Activated T-cell treated with anti-CD3 and anti-CD28 coated beads for 4 hours (primary cell): ENCODE measurements at regions not wholly inside any gene's neighbourhood (a gene's known extent, or its start where the extent isn't known, plus 50 kb on each side); places are given as distances from the start of the nearest gene placed in this dataset.

Experiments used
- DNase-seq: peaks from one replicate; pipeline ENCODE4 v3.0.0-alpha.2; 2020

GRCh38 chr17:73694491-73694890 lies 50.2 kb upstream of the SDK2 start:
- no peak for DNase-seq

DNA sequence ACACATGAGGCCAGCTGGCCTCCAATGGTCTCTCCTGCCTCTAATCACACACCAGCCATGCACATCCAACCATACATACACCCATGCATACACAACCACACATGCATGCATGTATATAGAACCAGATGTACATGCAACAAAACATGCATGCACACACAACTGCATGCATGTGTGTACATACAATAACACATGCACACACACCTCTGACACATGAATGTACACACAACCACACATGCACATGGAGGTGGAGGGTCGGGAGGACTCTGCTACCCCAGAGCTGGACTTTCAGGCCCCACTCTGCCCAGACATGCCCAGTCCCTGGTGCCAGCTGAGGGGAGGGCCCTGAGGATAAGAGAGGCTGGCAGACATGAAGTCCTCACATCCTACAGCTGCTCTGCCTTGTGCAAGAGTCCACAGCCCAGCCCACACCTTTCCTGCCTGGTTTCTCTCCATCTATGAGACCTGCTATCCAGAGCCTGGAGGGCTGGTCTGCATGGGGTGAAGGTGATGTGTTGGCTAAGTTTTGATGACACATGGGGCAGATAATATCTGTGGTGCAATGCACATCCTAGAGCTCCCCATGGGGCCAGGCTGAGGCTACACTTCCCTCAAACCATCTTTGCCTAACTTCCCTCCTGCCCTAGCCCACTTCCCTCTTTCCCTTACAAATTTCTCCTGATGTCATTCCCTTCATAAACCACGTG lies 50.9 kb upstream of the SDK2 start:
- DNase-seq: no peak

DNA sequence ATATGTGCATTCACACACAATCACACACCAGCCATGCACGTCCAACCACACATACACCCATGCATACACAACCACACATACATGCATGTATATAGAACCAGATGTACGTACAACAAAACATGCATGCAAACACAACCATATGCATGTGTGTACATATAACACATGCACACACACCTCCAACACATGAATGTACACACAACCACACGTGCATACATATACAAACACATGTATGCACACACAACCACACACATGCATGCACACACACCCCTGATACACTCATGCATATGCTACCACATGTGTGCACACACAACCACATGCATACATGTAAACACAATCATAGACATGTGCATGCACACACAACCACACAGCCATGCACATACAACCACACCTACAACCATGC lies 52.0 kb upstream of the SDK2 start:
- DNase-seq: no peak

- DNase-seq: no peak
These were observed 53.6 kb upstream of the SDK2 start for GRCh38 chr17:73697872-73698271.

GRCh38 chr17:73698966-73699365 lies 54.7 kb upstream of the SDK2 start:
- DNase-seq: no peak

DNA sequence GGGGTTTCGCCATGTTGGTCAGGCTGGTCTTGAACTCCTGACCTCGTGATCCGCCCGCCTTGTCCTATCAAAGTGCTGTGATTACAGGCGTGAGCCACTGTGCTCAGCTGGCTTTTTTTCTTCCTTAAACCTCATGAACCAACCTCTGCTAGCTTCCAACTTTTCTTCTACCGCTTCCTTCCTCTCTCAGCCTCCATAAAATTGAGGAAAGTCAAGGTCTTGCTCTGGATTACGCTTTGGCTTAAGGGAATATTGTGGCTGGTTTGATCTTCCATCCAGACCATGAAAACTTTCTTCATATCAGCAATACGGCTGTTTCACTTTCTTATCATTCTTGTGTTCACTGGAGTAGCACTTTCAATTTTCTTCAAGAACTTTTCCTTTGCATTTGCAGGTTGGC lies 57.5 kb upstream of the SDK2 start:
- DNase-seq: no peak

GRCh38 chr17:73703192-73703591 lies 58.9 kb upstream of the SDK2 start:
- no peak for DNase-seq

DNA sequence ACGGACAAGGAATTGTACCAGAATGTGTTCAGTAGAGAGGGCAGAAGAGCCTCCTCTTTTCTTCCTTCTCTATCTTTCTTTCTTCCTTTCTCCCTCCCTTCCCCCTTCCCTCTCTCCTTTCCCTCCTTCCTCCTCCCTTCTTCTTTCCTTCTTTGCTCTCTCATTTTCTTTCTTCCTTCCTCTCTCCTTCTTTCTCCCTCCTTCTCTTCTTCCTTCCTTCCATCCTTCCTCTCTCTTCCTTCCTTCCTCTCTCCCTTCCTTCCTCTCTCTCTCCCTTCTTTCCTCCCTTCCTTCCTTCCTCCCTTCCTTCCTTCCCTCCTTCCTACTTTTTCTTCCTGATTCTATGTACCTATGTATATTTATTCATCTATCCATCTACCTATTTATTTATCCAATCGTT lies 59.7 kb upstream of the SDK2 start:
- no peak for DNase-seq

- DNase-seq: no peak
These were observed 61.3 kb upstream of the SDK2 start for GRCh38 chr17:73705594-73705993.

DNA sequence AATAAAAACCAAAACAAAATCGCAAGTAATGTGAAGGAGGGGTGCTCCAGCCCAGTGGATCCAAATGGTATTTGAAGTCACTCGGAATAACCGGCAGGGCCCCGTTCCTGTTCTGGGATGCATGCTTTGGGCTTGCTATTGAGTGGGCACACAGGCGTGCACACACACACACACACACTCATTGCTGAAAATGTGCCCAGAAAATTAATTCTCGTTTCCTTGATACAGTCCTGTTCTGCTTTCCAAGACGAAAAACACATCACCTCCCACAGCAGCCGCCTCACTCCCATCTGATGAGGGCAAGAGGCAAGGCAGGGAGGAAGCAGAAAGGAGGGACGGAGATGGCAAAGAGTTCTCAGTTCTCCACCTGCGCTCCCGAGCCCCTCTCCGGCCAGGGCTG lies 62.2 kb upstream of the SDK2 start:
- no peak for DNase-seq

GRCh38 chr17:73706858-73707257 lies 62.6 kb upstream of the SDK2 start:
- no peak for DNase-seq

GRCh38 chr17:73707358-73707757 lies 63.1 kb upstream of the SDK2 start:
- DNase-seq: no peak

DNA sequence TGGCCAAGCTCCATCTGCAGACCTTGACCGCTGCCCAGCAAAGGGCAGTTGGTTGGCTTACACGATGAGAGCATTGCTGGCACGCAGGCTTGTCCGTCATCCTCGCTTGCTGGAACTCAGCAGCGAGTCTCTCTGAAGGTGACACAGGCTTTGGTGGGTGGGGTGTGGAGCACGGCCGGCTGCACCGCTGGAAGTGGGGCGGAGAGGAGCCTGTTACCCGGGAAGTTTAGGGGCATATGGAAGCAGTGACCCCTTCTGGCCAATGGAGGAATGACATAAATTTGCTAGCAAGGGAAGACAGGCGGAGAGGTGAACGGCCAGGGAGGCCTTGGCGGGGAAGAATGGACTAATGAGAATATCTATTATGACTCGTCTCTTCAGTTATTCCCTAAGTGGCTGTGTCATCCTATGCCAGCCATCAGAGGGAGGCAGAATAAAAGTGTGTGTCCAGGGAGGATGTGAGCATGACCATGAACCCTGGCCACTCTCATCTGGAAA lies 65.9 kb upstream of the SDK2 start:
- peak; percentile 60 for DNase-seq

DNA sequence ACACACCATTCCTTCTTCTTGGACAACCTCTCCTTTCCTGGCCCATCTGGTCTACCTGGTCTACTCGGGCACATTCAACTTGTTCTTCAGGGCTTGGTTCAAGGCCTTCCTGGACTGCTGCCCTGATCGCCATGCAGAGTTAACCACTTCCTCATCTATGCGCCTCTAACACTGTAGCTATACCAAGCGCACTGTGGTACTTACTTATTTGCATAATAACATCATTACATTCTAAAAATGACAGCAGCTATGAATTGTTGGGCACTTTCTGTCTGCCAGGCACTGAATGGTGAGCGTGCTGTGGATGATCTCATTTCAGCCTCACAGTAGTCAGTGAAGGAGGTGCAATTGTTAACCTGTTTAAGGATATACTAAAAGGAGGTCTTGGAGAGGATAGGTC lies 66.9 kb upstream of the SDK2 start:
- no peak for DNase-seq

DNA sequence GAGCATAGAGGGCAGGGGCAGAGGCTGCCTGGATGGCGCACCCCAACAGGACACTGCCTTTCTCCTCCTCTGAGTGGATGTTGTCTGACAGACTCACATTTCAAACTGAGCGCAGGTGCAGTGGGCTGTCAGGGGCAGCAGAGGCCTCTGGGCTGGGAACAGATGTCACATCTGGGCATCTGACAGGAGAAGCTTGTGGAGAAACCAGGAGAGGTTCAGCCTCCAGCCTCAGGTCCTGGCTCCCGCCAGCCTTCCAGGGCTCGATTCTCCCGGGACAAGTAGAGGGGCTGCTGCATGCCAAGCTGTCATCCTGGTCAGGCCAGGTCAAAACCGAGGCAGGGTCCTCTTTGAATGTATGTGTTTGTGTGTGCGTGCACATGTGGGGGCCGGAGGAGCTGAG lies 67.7 kb upstream of the SDK2 start:
- no peak for DNase-seq

- no peak for DNase-seq
These were observed 68.9 kb upstream of the SDK2 start for GRCh38 chr17:73713136-73713535.

- no peak for DNase-seq
These were observed 71.5 kb upstream of the SDK2 start for GRCh38 chr17:73715769-73716168.

DNA sequence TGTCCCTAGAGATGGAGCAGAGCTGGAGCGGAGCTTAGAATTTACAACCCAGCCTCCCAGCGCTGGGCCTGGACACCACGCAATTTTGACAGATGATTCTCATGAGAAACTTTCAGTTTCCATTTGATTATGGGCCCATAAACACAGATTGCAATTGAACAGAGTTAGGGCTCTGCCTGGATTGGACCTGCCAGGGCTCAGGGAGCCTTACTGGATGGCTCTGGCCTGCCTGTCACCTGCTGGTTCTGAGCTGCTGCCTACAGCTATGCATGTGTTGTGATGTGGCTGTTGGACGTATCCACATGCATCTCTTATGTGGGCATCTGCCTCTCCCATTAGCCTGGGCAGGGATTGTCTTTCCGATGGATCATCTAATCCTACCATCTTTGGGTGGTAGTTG lies 73.4 kb upstream of the SDK2 start:
- no peak for DNase-seq

DNA sequence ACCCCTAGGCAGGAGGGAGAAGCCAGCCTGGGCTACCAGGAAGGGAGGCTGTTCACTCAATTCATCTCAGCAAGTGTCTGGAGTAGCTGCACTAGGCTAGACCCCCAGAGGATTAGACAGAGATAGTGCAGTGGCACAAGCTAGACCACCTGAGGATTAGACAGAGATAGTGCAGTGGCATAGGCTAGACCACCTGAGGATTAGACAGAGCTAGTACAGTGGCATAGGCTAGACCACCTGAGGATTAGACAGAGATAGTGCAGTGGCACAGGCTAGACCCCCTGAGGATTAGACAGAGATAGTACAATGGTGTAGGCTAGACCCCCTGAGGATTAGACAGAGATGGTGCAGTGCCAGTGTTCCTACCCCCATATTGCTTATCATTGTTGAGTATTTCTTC lies 74.1 kb upstream of the SDK2 start:
- DNase-seq: no peak

DNA sequence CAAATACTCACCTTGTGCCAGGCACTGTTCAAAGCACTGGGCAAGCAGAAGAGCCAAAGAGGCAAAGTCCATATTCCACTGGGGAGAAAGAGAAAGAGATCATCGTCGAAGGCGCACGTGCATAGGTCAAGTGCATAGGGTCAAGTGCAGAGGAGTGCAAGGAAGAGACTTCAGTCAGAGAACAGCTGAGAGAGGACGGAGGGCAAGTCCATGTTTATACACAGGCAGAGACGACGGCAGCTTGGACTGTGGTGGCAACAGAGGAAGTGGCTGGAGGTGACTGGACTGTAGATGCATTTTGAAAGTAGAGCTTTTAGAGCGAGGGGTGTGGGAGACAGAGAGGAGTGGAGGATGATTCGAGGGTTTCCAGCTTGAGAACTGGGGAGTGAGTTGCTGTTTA lies 74.7 kb upstream of the SDK2 start:
- no peak for DNase-seq

DNA sequence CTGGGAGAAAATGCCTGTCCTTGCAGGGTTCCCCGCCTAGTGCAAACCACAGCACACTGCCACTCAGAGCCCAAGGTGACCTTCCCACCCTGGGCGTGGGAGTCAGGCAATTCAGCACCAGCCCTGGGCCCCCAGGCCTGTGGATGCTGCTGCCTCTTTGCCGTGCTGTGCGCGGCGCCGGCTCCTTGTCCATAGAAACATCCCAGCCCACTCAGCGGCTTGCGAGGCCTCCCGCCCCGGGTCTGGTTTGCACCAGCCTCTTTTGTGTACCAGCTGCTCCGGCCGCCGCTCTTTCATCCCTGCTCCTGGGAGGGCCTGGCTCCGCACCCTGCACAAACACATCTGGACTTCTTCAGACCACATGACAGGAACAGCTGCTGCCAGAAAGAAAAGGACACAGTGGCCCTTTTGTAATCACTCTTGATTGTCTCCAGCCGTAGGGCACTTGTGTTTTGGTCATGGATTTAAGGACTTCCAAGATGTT lies 75.4 kb upstream of the SDK2 start:
- no peak for DNase-seq

DNA sequence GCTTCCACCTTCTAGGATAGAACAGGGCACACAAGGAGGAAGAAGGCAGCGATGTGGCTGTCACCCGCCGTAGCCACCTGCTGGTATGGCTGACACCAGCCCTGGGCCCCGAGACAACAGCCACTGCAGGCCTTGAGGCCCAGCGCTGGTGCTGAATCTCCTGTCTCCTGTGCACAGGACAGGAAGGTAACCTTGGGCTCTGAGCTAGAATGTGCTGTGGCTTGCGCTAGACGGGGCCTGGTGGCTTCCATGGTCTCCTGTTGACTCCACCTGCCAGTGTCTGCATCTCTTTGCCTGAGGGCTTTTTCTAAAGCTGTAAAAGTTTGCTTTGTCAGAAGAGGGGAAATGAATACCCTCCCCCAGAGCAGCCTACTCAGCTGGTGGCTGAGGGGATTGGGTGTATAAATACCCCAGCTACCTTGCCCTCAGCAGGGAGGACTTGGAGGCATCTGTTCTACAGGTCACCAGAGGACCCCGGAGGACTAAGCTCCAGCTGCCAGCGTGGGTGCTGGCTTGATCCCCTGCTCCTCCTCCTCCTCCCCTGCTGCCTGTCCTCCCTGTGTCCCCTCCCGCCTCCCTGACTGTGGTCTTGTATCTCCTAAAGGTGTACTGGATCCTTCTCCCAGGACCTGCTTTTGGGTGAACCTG lies 76.1 kb upstream of the SDK2 start:
- no peak for DNase-seq

DNA sequence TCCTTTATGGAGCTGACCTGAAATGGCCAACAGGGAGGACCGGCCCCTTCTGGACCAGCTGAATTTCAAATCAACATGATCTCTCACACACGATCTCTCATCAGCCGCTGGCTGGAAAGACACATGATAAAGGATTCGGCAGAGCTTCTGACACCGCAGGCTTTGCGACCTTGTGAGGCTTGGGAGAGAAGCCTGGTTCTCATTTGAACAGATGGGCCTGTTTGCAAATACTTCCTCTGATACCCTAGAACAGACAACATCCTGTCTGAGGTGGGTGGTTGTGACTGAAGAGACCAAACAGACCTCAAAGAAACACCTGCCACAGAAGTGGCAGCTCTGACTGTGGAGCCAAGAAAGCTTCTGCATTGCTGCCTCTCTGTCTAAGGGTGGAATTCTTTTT lies 77.9 kb upstream of the SDK2 start:
- DNase-seq: no peak

- no peak for DNase-seq
These were observed 79.1 kb upstream of the SDK2 start for GRCh38 chr17:73723317-73723716.

DNA sequence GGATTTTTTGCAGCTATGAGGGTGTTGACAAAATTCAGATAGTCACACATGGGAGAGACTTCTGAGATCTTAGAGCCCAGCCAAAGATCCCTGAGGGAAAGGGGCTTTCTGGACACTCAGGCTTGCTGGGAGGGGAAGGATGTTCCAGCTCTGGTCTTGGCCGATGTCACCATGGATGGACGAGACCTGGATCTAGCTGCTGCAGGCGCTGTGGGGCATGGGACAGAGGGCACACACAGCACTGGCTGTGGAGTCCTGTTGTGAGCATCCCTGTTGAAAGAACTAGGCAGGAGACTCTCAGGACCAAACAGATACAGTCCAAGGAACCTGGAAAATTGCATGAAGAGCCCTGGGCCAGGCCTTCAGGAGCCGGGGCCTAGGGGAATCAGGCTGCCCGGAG lies 80.1 kb upstream of the SDK2 start:
- no peak for DNase-seq
